HG03354 (cell line): ENCODE measurements at regions not wholly inside any gene's neighbourhood (a gene's known extent, or its start where the extent isn't known, plus 50 kb on each side); places are given as distances from the start of the nearest gene placed in this dataset.

Experiments
- ATAC-seq: cut with Tn5 transposase; IDR thresholded peaks from one replicate; pipeline ENCODE4 v1.9.1; 2021; ENCODE audit warnings: mild to moderate bottlenecking; ENCODE audit not compliant: unreplicated experiment, poor library complexity, severe bottlenecking

- no peak for ATAC-seq
Measured at GRCh38 chr2:81739966-81740365, 1435.4 kb upstream of the LRRTM1 start.

GRCh38 chr2:81734981-81735380, 1430.4 kb upstream of the LRRTM1 start:
- no peak for ATAC-seq

- no peak for ATAC-seq
Measured at GRCh38 chr2:81714817-81715216, 1410.3 kb upstream of the LRRTM1 start.

GRCh38 chr2:81706856-81707255, 1402.3 kb upstream of the LRRTM1 start:
- no peak for ATAC-seq

- ATAC-seq = no peak
Measured at GRCh38 chr2:81703831-81704230, 1399.3 kb upstream of the LRRTM1 start.

- ATAC-seq = no peak
Measured at GRCh38 chr2:81692566-81692965, 1388.0 kb upstream of the LRRTM1 start.

- no peak for ATAC-seq
Measured at GRCh38 chr2:81675641-81676040, 1371.1 kb upstream of the LRRTM1 start.

GRCh38 chr2:81672923-81673322, 1368.4 kb upstream of the LRRTM1 start:
- ATAC-seq = peak; percentile 60

- no peak for ATAC-seq
Measured at GRCh38 chr2:81672516-81672915, 1368.0 kb upstream of the LRRTM1 start.

- ATAC-seq = no peak
Measured at GRCh38 chr2:81670885-81671284, 1366.3 kb upstream of the LRRTM1 start.

- no peak for ATAC-seq
Measured at GRCh38 chr2:81661081-81661480, 1356.5 kb upstream of the LRRTM1 start.

GRCh38 chr2:81658227-81658626, 1353.7 kb upstream of the LRRTM1 start:
- no peak for ATAC-seq

GRCh38 chr2:81650048-81650971, 1345.8 kb upstream of the LRRTM1 start:
- no peak for ATAC-seq

- no peak for ATAC-seq
Measured at GRCh38 chr2:81648806-81649205, 1344.3 kb upstream of the LRRTM1 start.

- no peak for ATAC-seq
Measured at GRCh38 chr2:81648370-81648769, 1343.8 kb upstream of the LRRTM1 start.

GRCh38 chr2:81647715-81648230, 1343.2 kb upstream of the LRRTM1 start:
- ATAC-seq = no peak

GRCh38 chr2:81645745-81646301, 1341.3 kb upstream of the LRRTM1 start:
- peak; percentile 45 for ATAC-seq

- no peak for ATAC-seq
Measured at GRCh38 chr2:81644189-81644588, 1339.6 kb upstream of the LRRTM1 start.

GRCh38 chr2:81624825-81625224, 1320.3 kb upstream of the LRRTM1 start:
- no peak for ATAC-seq

GRCh38 chr2:81600088-81600487, 1295.5 kb upstream of the LRRTM1 start:
- no peak for ATAC-seq

GRCh38 chr2:81598453-81598852, 1293.9 kb upstream of the LRRTM1 start:
- no peak for ATAC-seq
